ENCODE measurements at regions not wholly inside any gene's neighbourhood (a gene's known extent, or its start where the extent isn't known, plus 50 kb on each side); places are given as distances from the start of the nearest gene placed in this dataset.

DNA sequence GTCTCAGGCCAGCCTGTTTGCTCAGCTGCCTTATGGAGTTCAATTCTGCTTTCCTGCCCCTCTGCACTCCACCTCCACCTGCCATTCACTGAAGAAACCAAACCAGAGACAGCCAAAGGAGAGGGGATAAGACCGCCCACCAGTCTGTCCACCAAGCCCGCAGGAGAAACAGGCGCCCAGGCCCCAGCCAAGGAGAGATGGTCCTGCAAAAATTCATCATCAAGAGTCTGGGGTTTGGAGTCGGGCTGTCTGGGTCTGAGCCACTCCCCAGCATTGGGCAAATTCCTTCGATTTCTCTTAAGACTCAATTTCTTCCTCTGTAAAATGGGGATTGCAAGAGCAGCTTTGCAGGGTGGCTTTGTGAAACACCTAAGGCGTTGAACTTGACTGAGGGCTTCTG lies 121.4 kb upstream of the RUNX3 start:
- Histone ChIP-seq H3K9me3 (no peaks in the 10 kb centered on the region), H3K27ac (no peak overlapping the region), H3K36me3 (no peaks in the 10 kb centered on the region), H3K4me3 (no peak overlapping the region), H3K27me3 (peaks cover 4% of the 10 kb centered on the region), H3K4me1 (no peaks in the 10 kb centered on the region)
- intact Hi-C loops (cut with DNase I): no loop called here
- TF ChIP-seq CTCF (IDR thresholded peaks at IDR 0.05): no peak
- no peak for ATAC-seq
- no peak for DNase-seq

- intact Hi-C loops (cut with DNase I): no loop called here
- no peaks in the 10 kb centered on the region for H3K36me3 ChIP-seq
- no peak overlapping the region for H3K27ac ChIP-seq
- no peak for TF ChIP-seq CTCF (IDR thresholded peaks at IDR 0.05)
- H3K4me1 ChIP-seq: no peaks in the 10 kb centered on the region
- no peaks in the 10 kb centered on the region for H3K27me3 ChIP-seq
- no peak for DNase-seq
- no peaks in the 10 kb centered on the region for H3K9me3 ChIP-seq
- no peak for ATAC-seq
- no peak overlapping the region for H3K4me3 ChIP-seq
Measured at GRCh38 chr1:25050165-25050564, 120.1 kb upstream of the RUNX3 start.

DNA sequence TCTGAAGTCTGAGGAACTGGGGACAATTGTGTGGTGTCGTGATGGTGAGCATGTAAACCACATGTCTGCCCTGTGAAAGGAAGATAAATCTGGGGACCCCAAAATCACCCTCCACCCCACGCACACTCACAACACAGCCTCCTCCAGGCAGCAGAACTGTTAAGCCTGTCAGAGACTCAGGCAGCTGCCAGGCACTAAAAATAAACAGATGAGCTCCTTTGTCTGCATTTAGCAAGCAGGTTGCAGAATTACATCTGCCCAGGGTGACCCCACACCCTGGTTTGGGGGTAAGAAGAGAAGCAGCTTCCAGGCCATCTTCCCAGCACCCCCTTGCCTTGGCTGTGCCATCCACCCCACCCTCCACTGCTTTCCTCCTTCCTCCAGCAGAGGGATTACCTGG lies 119.1 kb upstream of the RUNX3 start:
- H3K4me1 ChIP-seq: no peaks in the 10 kb centered on the region
- H3K4me3 ChIP-seq: no peak overlapping the region
- no peaks in the 10 kb centered on the region for H3K36me3 ChIP-seq
- no peaks in the 10 kb centered on the region for H3K9me3 ChIP-seq
- ATAC-seq: no peak
- DNase-seq: no peak
- H3K27ac ChIP-seq: no peak overlapping the region
- H3K27me3 ChIP-seq: no peaks in the 10 kb centered on the region
- TF ChIP-seq CTCF (IDR thresholded peaks at IDR 0.05): no peak
- intact Hi-C loops (cut with DNase I): no loop called here

DNA sequence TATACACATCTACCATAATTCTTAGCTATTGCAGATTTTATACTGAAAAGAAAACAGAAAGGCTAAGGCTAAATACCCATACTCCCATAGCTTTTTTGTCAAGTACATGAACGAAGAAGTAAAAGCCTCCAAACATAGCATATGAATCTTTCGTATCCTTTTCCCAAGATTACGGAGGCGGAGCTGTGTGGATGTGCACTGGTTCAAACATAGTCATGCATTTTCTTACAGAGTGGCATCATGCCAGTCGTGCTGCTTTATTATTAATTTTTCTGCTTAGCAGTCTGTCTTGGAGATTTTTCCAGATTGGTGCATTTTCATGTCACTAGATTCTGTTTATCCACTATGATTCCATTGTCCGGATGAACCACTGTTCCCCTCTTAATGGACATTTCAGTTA lies 118.7 kb upstream of the RUNX3 start:
- Histone ChIP-seq H3K4me3 (no peak overlapping the region), H3K36me3 (no peaks in the 10 kb centered on the region), H3K27ac (no peak overlapping the region), H3K4me1 (no peaks in the 10 kb centered on the region), H3K9me3 (no peaks in the 10 kb centered on the region), H3K27me3 (no peaks in the 10 kb centered on the region)
- no peak for ATAC-seq
- TF ChIP-seq CTCF (IDR thresholded peaks at IDR 0.05): no peak
- DNase-seq: no peak
- intact Hi-C loops (cut with DNase I): no loop called here

DNA sequence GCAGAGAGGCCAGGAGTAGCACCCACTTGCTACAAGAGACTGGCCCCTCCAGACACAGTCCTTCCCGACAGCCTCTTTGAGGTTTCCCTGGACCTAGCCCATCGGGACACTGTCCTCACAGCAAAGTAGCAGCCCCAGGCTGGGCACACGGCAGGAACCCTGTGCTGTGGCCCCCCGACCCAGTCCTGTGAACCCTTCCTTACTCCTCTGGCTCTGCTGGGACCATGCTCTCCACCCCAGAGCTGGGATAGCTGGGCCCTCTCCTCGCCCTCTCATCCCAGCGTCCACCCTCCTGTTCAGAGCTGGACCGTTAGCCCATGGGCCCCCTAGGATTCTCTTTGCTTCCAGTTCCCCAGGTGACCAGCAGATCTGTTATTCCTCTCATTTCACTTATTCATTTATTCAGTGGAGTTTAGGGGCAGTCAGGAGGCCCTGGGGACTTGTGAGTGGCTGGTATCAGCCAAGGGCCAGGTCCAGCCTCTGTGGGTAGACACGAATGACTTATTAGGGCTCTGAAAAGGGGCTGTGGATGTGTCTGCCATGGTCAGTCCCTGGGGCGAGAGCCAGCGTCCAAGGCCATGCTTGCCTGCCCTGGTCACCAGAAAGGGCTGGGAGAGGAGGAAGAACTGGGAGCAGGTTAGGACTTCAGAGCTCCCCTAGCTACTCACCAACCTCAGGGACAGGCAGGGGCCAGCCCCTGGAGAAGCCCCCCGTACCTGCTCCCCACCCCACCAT lies 117.6 kb upstream of the RUNX3 start:
- H3K9me3 ChIP-seq: no peaks in the 10 kb centered on the region
- no peaks in the 10 kb centered on the region for H3K27me3 ChIP-seq
- no peak overlapping the region for H3K27ac ChIP-seq
- intact Hi-C loops (cut with DNase I): no loop called here
- H3K4me3 ChIP-seq: no peak overlapping the region
- no peak for TF ChIP-seq CTCF (IDR thresholded peaks at IDR 0.05)
- no peaks in the 10 kb centered on the region for H3K36me3 ChIP-seq
- no peaks in the 10 kb centered on the region for H3K4me1 ChIP-seq
- no peak for DNase-seq
- no peak for ATAC-seq

DNA sequence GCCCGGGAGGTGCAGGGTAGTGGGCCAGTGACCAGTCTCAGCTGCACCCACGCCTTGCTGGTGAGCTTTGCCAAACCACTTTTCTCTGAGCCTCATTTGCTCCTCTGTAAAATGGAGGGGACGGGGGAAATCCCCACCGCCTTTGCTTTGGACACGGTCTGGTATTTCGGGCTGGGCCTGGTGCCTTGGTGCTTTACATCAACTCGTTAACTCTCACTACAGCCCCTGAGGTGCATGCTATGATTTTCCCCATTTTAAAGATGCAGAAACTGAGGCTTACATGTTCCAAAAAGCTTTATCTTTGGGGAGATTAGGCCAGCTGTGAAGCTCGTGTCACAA lies 116.1 kb upstream of the RUNX3 start:
- no peak for TF ChIP-seq CTCF (IDR thresholded peaks at IDR 0.05)
- DNase-seq (no peak), ATAC-seq (no peak)
- peaks cover 2% of the 10 kb centered on the region for H3K27me3 ChIP-seq
- intact Hi-C loops (cut with DNase I): no loop called here
- no peaks in the 10 kb centered on the region for H3K36me3 ChIP-seq
- H3K4me3 ChIP-seq: no peak overlapping the region
- no peak overlapping the region for H3K27ac ChIP-seq
- no peaks in the 10 kb centered on the region for H3K9me3 ChIP-seq
- no peaks in the 10 kb centered on the region for H3K4me1 ChIP-seq

Data from upper lobe of right lung (tissue), 1 donor.